Germinal center (tissue), 1 donor: ENCODE measurements at regions not wholly inside any gene's neighbourhood (a gene's known extent, or its start where the extent isn't known, plus 50 kb on each side); places are given as distances from the start of the nearest gene placed in this dataset.
"Not testable (repeated sequence)": the region's sequence is repeated elsewhere in the genome, so short reads cannot be mapped to it uniquely, and the experiment has no call there.

Source experiments
- DNase-seq: peaks from one replicate; pipeline ENCODE4 v3.0.0; 2012; ENCODE audit warnings: mixed read lengths, low spot score

GRCh38 chr4:103307453-103308247 lies 109.5 kb upstream of the CENPE start:
- no peak for DNase-seq

GRCh38 chr4:103306870-103307375 lies 108.8 kb upstream of the CENPE start:
- DNase-seq: no peak

- DNase-seq: no peak
Measured at GRCh38 chr4:103305355-103305754, 107.2 kb upstream of the CENPE start.

- DNase-seq: no peak
Measured at GRCh38 chr4:103303011-103303410, 104.9 kb upstream of the CENPE start.

GRCh38 chr4:103292959-103293358 lies 94.8 kb upstream of the CENPE start:
- no peak for DNase-seq

DNA sequence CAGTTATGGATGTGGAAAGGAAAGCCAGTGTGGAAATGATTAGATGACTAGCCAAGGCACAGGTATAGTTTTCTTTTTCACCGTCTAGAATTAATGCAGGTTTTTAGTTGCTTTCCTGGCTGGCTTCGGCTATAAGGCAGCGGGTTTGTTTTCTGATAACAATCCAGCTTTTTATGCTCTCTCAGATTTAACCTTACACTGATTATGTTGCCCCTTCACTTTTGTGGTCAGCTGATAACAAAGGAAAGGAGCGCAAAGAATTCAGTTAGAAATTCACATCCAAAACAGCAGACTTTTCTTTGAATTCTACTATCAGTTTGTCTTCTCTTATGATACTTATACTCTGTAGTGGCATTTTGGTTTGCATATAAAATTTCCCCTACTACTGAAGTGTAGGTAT lies 94.2 kb upstream of the CENPE start:
- no peak for DNase-seq

- DNase-seq: no peak
Measured at GRCh38 chr4:103289186-103289585, 91.0 kb upstream of the CENPE start.

DNA sequence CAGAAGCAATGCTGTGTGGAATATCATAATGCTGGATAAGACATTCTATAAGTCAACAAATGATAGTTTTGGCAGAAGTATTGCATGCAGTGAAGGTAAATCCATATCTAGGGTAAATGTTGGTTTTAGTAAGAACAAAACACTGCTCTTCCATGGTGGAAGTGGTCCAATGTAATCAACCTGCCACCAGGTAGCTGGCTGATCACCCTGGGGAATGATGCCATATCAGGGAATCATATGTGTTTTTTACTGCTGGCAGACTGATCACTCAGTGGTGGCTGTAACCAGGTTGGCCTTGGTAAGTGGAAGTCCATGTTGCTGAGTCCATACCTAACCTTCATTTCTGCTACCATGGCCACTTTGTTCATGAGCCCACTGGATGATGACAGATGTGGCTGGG lies 74.0 kb upstream of the CENPE start:
- DNase-seq: no peak

DNA sequence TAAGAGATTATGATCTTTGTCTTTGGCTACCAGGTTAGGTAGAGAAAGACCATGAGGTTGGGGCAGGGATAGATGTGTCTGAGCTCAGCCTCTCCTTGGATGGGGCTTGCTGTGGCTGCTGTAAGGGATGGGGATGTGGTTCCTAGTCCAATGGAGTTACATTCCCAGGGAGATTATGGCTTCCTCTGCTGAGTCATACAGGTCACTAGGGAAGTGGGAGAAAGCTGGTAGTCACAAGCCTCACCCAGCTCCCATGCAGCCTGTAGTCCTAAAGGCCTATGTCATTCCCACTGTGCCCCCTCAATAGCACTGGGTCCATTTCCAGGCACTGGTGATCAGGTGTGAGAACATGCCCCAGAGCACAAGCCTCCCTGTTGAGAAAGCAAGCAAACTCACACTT lies 70.6 kb upstream of the CENPE start:
- no peak for DNase-seq

DNA sequence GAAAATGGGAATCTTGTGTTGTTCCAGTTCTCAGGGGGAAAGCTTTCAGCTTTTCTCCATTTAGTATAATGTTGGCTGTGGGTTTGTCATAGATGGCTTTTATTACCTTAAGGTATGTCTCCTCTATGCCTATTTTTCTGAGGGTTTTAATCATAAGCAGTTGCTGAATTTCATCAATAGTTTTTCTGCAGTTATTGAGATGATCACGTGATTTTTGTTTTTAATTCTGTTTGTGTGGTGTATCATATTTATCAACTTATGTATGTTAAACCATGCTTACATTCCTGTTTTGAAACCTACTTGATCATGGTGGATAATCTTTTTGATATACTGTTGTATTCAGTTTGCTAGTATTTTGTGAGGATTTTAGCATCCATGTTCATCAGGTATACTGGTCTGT lies 66.8 kb upstream of the CENPE start:
- no peak for DNase-seq

- not testable (repeated sequence) for DNase-seq
Measured at GRCh38 chr4:103256068-103256467, 57.9 kb upstream of the CENPE start.
